Inferior parietal cortex (tissue), 1 donor: ENCODE measurements at regions not wholly inside any gene's neighbourhood (a gene's known extent, or its start where the extent isn't known, plus 50 kb on each side); places are given as distances from the start of the nearest gene placed in this dataset.

Source experiments
- DNase-seq: peaks from one replicate; pipeline ENCODE4 v3.0.0-alpha.2; 2016; ENCODE audit errors: extremely low spot score

- DNase-seq, result no peak
Observed at GRCh38 chr2:173419506-173419905, 64.8 kb downstream of the CDCA7 start.

- DNase-seq, result no peak
Observed at GRCh38 chr2:173424886-173425285, 70.2 kb downstream of the CDCA7 start.

- DNase-seq, result no peak
Observed at GRCh38 chr2:173427887-173428668, 73.4 kb downstream of the CDCA7 start.

GRCh38 chr2:173431191-173431590 lies 76.5 kb downstream of the CDCA7 start:
- DNase-seq, result no peak

- DNase-seq, result no peak
Observed at GRCh38 chr2:173432049-173432754, 77.5 kb downstream of the CDCA7 start.

GRCh38 chr2:173434762-173435569 lies 80.3 kb downstream of the CDCA7 start:
- DNase-seq, result no peak

- no peak for DNase-seq
Observed at GRCh38 chr2:173435574-173435973, 80.9 kb downstream of the CDCA7 start.

- no peak for DNase-seq
Observed at GRCh38 chr2:173436088-173436487, 81.4 kb downstream of the CDCA7 start.

- DNase-seq, result no peak
Observed at GRCh38 chr2:173441222-173441621, 86.5 kb downstream of the CDCA7 start.

GRCh38 chr2:173442542-173442941 lies 87.9 kb downstream of the CDCA7 start:
- no peak for DNase-seq

- DNase-seq, result no peak
Observed at GRCh38 chr2:173446722-173447121, 92.0 kb downstream of the CDCA7 start.

GRCh38 chr2:173448938-173449471 lies 94.3 kb downstream of the CDCA7 start:
- DNase-seq, result peak; percentile 25

GRCh38 chr2:173451118-173451517 lies 96.4 kb downstream of the CDCA7 start:
- DNase-seq, result no peak

- DNase-seq, result no peak
Observed at GRCh38 chr2:173451941-173452340, 97.3 kb downstream of the CDCA7 start.

- no peak for DNase-seq
Observed at GRCh38 chr2:173452416-173452815, 97.7 kb downstream of the CDCA7 start.

GRCh38 chr2:173456960-173457359 lies 102.3 kb downstream of the CDCA7 start:
- no peak for DNase-seq

GRCh38 chr2:173457366-173457765 lies 102.7 kb downstream of the CDCA7 start:
- DNase-seq, result no peak

GRCh38 chr2:173458991-173459780 lies 104.5 kb downstream of the CDCA7 start:
- DNase-seq, result no peak

GRCh38 chr2:173462892-173463840 lies 108.5 kb downstream of the CDCA7 start:
- DNase-seq, result no peak

- DNase-seq, result no peak
Observed at GRCh38 chr2:173463846-173464245, 109.2 kb downstream of the CDCA7 start.
